Fibroblast of lung (primary cell): ENCODE measurements at regions not wholly inside any gene's neighbourhood (a gene's known extent, or its start where the extent isn't known, plus 50 kb on each side); places are given as distances from the start of the nearest gene placed in this dataset.

ENCODE experiments used
- EZH2 ChIP-seq: IDR thresholded peaks from 2 replicates; pipeline ENCODE4 v1.5.1; 2012; ENCODE audit warnings: low read length, control low read depth, mild to moderate bottlenecking; ENCODE audit errors: missing control alignments
- TF ChIP-seq, protein P1 (sequence below), 2 donors: IDR thresholded peaks in 1 of 2; conservative IDR thresholded peaks in 1 of 2; 1 replicate in 1 of 2; 2 replicates in 1 of 2; pipeline ENCODE4 v1.5.1; 2011 to 2012; ENCODE audit warnings: low read length in 2 of 2, control low read depth in 1 of 2, inconsistent platforms in 1 of 2, low read depth in 1 of 2, mild to moderate bottlenecking in 1 of 2

DNA sequence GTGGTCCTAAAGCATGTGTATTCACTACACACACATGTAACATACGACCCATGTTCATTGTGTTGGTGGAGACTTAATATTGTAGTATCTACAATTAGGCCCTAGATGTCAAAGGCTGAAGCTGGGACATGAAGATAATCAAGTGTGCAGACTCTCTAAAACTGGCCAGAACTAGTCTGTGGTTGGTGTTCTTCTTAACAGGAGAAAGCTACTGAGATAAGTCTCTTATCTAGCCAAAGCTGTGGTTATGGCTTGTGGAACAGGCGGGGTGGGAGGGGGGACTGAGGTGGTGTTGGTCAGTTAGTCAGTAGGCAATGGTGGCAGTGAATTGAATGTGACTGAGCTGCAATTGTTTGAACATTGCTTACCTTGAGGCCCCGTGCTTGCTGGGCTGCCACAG is 112.7 kb upstream of the SLC24A2 start:
- TF ChIP-seq, protein P1, sequence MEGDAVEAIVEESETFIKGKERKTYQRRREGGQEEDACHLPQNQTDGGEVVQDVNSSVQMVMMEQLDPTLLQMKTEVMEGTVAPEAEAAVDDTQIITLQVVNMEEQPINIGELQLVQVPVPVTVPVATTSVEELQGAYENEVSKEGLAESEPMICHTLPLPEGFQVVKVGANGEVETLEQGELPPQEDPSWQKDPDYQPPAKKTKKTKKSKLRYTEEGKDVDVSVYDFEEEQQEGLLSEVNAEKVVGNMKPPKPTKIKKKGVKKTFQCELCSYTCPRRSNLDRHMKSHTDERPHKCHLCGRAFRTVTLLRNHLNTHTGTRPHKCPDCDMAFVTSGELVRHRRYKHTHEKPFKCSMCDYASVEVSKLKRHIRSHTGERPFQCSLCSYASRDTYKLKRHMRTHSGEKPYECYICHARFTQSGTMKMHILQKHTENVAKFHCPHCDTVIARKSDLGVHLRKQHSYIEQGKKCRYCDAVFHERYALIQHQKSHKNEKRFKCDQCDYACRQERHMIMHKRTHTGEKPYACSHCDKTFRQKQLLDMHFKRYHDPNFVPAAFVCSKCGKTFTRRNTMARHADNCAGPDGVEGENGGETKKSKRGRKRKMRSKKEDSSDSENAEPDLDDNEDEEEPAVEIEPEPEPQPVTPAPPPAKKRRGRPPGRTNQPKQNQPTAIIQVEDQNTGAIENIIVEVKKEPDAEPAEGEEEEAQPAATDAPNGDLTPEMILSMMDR (conservative IDR thresholded peaks at IDR 0.05 in 1 of 2, IDR thresholded peaks at IDR 0.05 in 1 of 2; ENCODE audit: low read depth in 1 of 2, low read length in 2 of 2): no peak
- TF ChIP-seq EZH2: no peak
